D721Med (cell line): ENCODE measurements at regions not wholly inside any gene's neighbourhood (a gene's known extent, or its start where the extent isn't known, plus 50 kb on each side); places are given as distances from the start of the nearest gene placed in this dataset.

Source experiments
- DNase-seq: peaks from one replicate; pipeline ENCODE4 v3.0.0; 2011; ENCODE audit warnings: low spot score; ENCODE audit not compliant: insufficient read length
- FAIRE-seq: peaks from 2 replicates; lab custom pipeline; 2011; peaks lifted over from hg19 to GRCh38; lab: Jason Lieb, UNC
- TF ChIP-seq, protein P1 (sequence below): IDR thresholded peaks from 2 replicates; pipeline ENCODE4 v1.5.1; 2012; ENCODE audit warnings: mild to moderate bottlenecking, control low read depth; ENCODE audit not compliant: insufficient read depth; ENCODE audit errors: missing control alignments

DNA sequence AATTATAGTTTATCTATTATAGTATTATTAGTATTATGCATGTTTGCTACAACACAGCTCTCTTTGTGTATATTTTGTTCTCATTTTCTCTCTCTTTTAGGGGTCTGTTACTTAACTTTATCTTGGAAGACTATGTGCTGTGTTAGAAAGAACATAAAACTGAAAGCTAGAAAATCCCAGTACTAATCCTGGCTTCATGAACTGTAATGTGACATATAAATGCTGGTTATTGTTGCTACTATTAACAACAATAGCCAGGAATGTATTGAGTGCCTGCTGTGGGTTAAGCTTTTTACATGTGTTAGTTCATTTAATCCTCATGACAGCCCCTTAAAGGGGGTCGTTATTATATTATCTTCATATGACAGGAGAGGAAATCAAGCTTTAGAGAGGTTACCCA is 170.0 kb upstream of the DTNBP1 start:
- TF ChIP-seq, protein P1, sequence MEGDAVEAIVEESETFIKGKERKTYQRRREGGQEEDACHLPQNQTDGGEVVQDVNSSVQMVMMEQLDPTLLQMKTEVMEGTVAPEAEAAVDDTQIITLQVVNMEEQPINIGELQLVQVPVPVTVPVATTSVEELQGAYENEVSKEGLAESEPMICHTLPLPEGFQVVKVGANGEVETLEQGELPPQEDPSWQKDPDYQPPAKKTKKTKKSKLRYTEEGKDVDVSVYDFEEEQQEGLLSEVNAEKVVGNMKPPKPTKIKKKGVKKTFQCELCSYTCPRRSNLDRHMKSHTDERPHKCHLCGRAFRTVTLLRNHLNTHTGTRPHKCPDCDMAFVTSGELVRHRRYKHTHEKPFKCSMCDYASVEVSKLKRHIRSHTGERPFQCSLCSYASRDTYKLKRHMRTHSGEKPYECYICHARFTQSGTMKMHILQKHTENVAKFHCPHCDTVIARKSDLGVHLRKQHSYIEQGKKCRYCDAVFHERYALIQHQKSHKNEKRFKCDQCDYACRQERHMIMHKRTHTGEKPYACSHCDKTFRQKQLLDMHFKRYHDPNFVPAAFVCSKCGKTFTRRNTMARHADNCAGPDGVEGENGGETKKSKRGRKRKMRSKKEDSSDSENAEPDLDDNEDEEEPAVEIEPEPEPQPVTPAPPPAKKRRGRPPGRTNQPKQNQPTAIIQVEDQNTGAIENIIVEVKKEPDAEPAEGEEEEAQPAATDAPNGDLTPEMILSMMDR, result no peak
- DNase-seq, result no peak
- no peak for FAIRE-seq

DNA sequence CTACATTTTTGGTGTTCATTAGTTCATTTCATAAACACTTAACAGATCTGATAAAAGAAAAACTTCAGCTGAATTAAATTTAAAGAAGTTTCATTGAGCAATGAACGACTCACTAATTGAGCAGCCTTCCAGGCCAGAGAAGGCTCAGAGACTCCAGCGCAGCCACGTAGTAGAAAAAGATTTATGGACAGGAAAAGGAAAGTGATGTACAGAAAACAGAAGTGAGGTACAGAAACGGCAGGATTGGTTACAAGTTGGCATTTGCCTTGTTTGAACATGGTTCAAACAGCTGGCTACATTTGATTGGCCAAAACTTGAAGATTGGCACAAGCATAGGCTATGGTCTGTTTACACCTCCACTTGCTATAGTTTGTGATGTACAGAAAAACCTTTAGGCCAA is 166.3 kb upstream of the DTNBP1 start:
- DNase-seq, result no peak
- TF ChIP-seq, protein P1, result no peak
- FAIRE-seq, result no peak

DNA sequence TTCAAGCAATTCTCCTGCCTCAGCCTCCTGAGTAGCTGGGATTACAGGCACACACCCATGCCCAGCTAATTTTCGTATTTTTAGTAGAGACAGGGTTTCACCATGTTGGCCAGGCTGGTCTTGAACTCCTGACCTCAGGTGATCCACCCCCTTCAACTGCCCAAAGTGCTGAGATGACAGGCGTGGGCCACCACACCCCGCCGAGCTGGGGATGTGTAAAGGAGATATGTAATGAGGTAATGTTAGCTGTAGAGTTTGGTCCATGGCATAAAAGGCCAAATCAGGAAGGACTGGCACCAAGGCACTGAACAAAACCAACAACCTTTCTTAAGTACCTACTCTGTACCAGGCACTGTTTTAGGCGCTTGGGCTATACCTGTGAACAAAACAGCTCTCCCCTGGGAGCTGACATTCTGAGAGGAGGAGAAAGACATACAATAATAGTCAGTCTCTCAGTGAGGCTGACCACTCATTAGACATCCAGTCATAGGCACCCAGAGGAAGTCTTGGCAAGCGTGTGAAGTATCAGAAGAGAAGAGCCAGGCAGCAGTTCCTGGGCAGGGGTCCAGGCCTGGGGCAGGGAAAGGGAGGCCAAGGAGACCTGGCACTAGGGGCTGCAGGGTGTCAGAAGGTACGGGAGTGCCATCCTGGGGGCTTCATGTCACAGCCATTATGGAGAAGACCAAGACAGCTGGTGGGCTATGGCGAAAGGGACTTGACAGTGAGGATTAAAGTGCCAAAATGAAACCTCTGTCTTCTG is 164.8 kb upstream of the DTNBP1 start:
- DNase-seq (no peak), FAIRE-seq (no peak)
- TF ChIP-seq, protein P1, result no peak

DNA sequence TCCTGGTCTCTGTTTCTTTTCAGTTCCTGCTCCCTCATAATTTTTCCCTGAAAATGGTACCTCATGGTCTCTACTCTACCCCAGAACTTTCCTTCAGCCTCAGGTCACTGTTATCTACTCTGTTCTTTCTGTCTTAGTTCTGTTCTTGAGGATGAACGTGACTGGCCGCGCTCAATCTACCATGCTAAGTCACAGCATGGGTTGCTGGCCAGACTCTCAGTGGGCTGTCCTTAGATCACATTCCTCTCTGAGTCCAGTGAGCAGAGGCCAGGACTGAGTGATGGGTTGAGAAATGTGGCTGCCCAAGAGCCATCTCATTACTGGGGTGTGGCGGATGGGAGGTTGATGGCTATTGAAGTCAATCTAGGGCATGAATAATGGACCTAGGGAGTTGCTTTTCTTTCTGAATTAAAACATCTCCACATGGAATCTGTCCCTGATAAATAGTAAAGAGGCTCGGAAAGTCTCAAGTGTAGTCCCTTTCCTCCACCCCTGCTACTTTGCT is 164.0 kb upstream of the DTNBP1 start:
- FAIRE-seq, result no peak

DNA sequence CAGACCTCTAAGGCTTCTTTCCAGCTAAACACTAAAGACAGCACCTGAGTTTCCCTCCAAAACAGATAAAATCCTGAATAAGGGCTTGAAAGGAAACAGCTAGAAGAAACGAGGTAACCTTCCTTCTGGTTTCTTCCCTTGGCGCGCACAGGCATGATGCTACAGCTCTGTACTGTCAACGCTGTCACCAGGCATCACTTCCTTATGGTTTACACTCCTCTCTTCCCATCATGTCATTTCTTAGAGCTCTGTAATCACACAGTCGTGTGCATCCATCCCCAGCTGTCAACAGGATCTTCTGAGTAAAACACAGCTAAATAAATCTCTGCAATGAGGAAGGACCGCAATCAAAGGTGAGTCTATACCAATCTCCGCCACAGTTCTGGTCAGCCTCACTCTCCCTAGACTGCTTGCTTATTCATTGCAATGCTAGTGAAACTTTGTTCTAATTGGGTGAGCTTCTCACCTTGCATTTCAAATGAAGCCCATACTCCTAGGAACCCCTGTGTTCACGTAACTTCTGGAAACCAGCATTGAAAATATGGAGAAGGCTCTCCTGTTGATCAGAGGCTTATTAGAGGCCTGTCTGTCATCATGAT is 162.6 kb upstream of the DTNBP1 start:
- no peak for DNase-seq
- FAIRE-seq, result no peak
- TF ChIP-seq, protein P1, result no peak

More for the DNA sequence above, 164.0 kb upstream of the DTNBP1 start:
- DNase-seq, result no peak
- TF ChIP-seq, protein P1, result no peak

DNA sequence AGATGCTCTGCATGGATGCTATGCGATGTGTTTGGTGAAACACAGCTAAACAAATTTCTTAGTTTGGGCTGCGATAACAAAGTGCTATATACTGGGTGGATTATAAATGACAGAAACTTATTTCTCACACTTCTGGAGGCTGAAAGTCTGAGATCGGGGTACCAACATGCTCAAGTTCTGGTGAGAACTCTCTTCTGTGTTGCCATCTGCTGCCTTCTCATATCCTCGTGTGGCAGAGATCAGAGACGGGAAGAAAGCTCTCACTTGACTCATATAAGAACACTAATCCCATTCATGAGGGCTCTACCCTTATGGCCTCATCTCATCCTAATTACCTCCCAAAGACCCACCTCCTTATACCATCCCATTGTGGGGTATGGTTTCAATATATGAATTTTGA is 162.0 kb upstream of the DTNBP1 start:
- DNase-seq (no peak), FAIRE-seq (no peak)
- TF ChIP-seq, protein P1, result no peak
